Memory B cell (primary cell): ENCODE measurements at regions not wholly inside any gene's neighbourhood (a gene's known extent, or its start where the extent isn't known, plus 50 kb on each side); places are given as distances from the start of the nearest gene placed in this dataset.
A peak's percentile ranks its signal among the peaks of the same experiment; 100 is the strongest.
"Not testable (repeated sequence)": the region's sequence is repeated elsewhere in the genome, so short reads cannot be mapped to it uniquely, and the experiment has no call there.

Experiments
- ATAC-seq: fragments of 150-1000 bp; cut with Tn5 transposase; 2 replicates; pipeline ENCODE4 v1.10.0; 2021; ENCODE audit warnings: low read depth, mild to moderate bottlenecking, moderate library complexity
- DNase-seq, 2 donors: peaks; one replicate each; pipeline ENCODE4 v3.0.0; 2022; ENCODE audit warnings: low spot score in 2 of 2
- H3K27ac Mint-ChIP-seq: one replicate; pipeline ENCODE4 v1.8.0; 2022; ENCODE audit warnings: mild to moderate bottlenecking, moderate library complexity, mixed read lengths
- H3K27me3 Mint-ChIP-seq: one replicate; pipeline ENCODE4 v1.8.0; 2022; ENCODE audit warnings: mixed read lengths
- H3K36me3 Mint-ChIP-seq: one replicate; pipeline ENCODE4 v1.8.0; 2022; ENCODE audit warnings: mild to moderate bottlenecking, mixed read lengths
- H3K4me1 Mint-ChIP-seq: one replicate; pipeline ENCODE4 v1.8.0; 2022; ENCODE audit warnings: mixed read lengths
- H3K4me3 Mint-ChIP-seq: one replicate; pipeline ENCODE4 v1.8.0; 2022; ENCODE audit warnings: mild to moderate bottlenecking, moderate library complexity, mixed read lengths
- H3K9me3 Mint-ChIP-seq: one replicate; pipeline ENCODE4 v1.8.0; 2022; ENCODE audit warnings: mixed read lengths

- Mint-ChIP-seq H3K9me3 (no peaks in the 10 kb centered on the region), H3K4me3 (no peak overlapping the region), H3K4me1 (no peaks in the 10 kb centered on the region), H3K36me3 (no peaks in the 10 kb centered on the region), H3K27ac (no peak overlapping the region), H3K27me3 (peaks cover 4% of the 10 kb centered on the region)
- no peak for DNase-seq
- ATAC-seq = no peak
Observed at GRCh38 chr1:88549536-88549935, 134.5 kb upstream of the PKN2 start.

DNA sequence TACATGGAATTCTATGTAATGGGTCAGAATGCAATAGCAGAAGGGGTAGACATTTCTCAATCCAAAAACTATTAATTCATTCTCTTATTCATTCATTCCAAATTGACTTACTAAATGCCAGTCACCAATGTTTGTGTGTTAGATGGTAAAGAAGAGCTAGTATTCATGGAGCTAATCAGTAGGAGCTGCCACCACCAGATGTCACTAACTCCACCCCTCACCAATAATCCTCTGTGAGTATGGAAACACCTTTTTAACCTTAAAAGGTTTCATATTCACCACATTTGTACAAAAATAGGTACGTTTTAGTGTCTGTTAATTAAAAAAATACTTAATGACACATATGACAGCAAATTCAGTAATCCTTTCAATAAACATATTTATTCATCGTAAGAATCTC lies 131.8 kb upstream of the PKN2 start:
- DNase-seq (no peak), ATAC-seq (no peak)
- no peaks in the 10 kb centered on the region for H3K4me1 Mint-ChIP-seq
- H3K9me3 Mint-ChIP-seq = no peaks in the 10 kb centered on the region
- H3K27me3 Mint-ChIP-seq = peaks cover 3% of the 10 kb centered on the region
- H3K4me3 Mint-ChIP-seq = no peak overlapping the region
- no peaks in the 10 kb centered on the region for H3K36me3 Mint-ChIP-seq
- no peak overlapping the region for H3K27ac Mint-ChIP-seq

DNA sequence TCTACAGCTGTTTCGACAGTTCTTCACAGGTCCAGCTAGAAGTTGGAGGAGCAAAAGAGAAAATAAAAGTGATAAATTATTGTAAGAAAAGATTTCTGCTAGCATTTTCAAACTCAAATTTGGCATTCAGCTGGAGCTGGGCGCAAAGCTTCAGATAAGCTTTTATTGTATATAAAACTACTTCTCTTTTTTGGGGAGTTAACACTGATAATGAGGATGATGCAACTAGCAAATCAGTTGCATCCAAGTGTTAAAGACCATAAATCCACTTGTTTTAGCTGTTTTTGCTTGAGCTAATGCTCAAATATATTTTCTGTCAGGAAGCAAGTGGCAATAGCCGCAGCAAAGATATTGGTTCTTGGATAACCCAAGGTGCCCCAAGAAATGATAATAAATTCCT lies 127.1 kb upstream of the PKN2 start:
- ATAC-seq (no peak), DNase-seq (no peak)
- Mint-ChIP-seq H3K9me3 (no peaks in the 10 kb centered on the region), H3K4me1 (no peaks in the 10 kb centered on the region), H3K4me3 (no peak overlapping the region), H3K27ac (no peak overlapping the region), H3K36me3 (no peaks in the 10 kb centered on the region), H3K27me3 (peaks cover 5% of the 10 kb centered on the region)

DNA sequence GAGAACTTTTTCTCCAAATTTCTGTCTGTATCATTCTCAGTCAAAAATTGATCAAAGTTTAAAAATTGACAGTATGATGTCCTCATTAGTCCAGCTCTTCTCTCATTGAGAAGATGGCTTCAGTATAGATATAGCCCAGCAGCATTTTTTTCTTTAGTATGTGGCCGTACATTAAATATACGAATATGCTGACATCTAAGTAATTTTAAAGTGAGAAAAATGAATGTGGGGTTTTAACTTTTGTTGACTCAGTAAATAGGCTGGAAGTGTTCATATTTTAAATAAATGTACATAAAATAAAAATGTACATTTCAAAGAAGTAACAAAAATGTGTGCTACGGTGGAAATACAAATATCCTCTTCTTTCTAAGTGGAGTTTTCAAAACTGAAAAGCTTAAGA lies 123.5 kb upstream of the PKN2 start:
- ATAC-seq = no peak
- peaks cover 1% of the 10 kb centered on the region for H3K27me3 Mint-ChIP-seq
- DNase-seq = no peak
- H3K36me3 Mint-ChIP-seq = no peaks in the 10 kb centered on the region
- no peak overlapping the region for H3K4me3 Mint-ChIP-seq
- no peak overlapping the region for H3K27ac Mint-ChIP-seq
- H3K9me3 Mint-ChIP-seq = no peaks in the 10 kb centered on the region
- no peaks in the 10 kb centered on the region for H3K4me1 Mint-ChIP-seq

GRCh38 chr1:88562991-88563390 lies 121.1 kb upstream of the PKN2 start:
- Mint-ChIP-seq H3K4me3 (no peak overlapping the region), H3K9me3 (no peaks in the 10 kb centered on the region), H3K4me1 (no peaks in the 10 kb centered on the region), H3K36me3 (no peaks in the 10 kb centered on the region), H3K27me3 (peaks cover 1% of the 10 kb centered on the region), H3K27ac (no peak overlapping the region)
- DNase-seq (no peak), ATAC-seq (no peak)

- H3K36me3 Mint-ChIP-seq = no peaks in the 10 kb centered on the region
- H3K4me1 Mint-ChIP-seq = no peaks in the 10 kb centered on the region
- H3K9me3 Mint-ChIP-seq = no peaks in the 10 kb centered on the region
- ATAC-seq (no peak), DNase-seq (no peak)
- peaks cover 2% of the 10 kb centered on the region for H3K27me3 Mint-ChIP-seq
- no peak overlapping the region for H3K27ac Mint-ChIP-seq
- H3K4me3 Mint-ChIP-seq = no peak overlapping the region
Observed at GRCh38 chr1:88566615-88567387, 117.3 kb upstream of the PKN2 start.

GRCh38 chr1:88571506-88571905 lies 112.6 kb upstream of the PKN2 start:
- peaks cover 10% of the 10 kb centered on the region for H3K27me3 Mint-ChIP-seq
- H3K4me3 Mint-ChIP-seq = no peak overlapping the region
- no peaks in the 10 kb centered on the region for H3K4me1 Mint-ChIP-seq
- no peak overlapping the region for H3K27ac Mint-ChIP-seq
- DNase-seq (no peak), ATAC-seq (no peak)
- no peaks in the 10 kb centered on the region for H3K36me3 Mint-ChIP-seq
- H3K9me3 Mint-ChIP-seq = no peaks in the 10 kb centered on the region

- ATAC-seq (no peak), DNase-seq (no peak)
- Mint-ChIP-seq H3K27me3 (peaks cover 10% of the 10 kb centered on the region), H3K4me3 (no peak overlapping the region), H3K4me1 (no peaks in the 10 kb centered on the region), H3K9me3 (no peaks in the 10 kb centered on the region), H3K27ac (no peak overlapping the region), H3K36me3 (no peaks in the 10 kb centered on the region)
Observed at GRCh38 chr1:88579598-88579997, 104.5 kb upstream of the PKN2 start.

GRCh38 chr1:88581703-88582102 lies 102.4 kb upstream of the PKN2 start:
- no peak for DNase-seq
- no peak overlapping the region for H3K27ac Mint-ChIP-seq
- H3K4me3 Mint-ChIP-seq = no peak overlapping the region
- ATAC-seq = no peak
- H3K27me3 Mint-ChIP-seq = peaks cover 6% of the 10 kb centered on the region
- H3K36me3 Mint-ChIP-seq = no peaks in the 10 kb centered on the region
- H3K4me1 Mint-ChIP-seq = no peaks in the 10 kb centered on the region
- peaks cover 4% of the 10 kb centered on the region for H3K9me3 Mint-ChIP-seq

GRCh38 chr1:88593358-88593757 lies 90.7 kb upstream of the PKN2 start:
- no peak for DNase-seq
- Mint-ChIP-seq H3K4me1 (no peaks in the 10 kb centered on the region), H3K9me3 (peaks cover 8% of the 10 kb centered on the region), H3K27me3 (peaks cover 2% of the 10 kb centered on the region), H3K4me3 (no peak overlapping the region), H3K27ac (no peak overlapping the region), H3K36me3 (no peaks in the 10 kb centered on the region)
- no peak for ATAC-seq

GRCh38 chr1:88595355-88596002 lies 88.6 kb upstream of the PKN2 start:
- no peaks in the 10 kb centered on the region for H3K4me1 Mint-ChIP-seq
- H3K9me3 Mint-ChIP-seq = peaks cover 8% of the 10 kb centered on the region
- no peak overlapping the region for H3K27ac Mint-ChIP-seq
- peaks cover 2% of the 10 kb centered on the region for H3K27me3 Mint-ChIP-seq
- no peak overlapping the region for H3K4me3 Mint-ChIP-seq
- H3K36me3 Mint-ChIP-seq = no peaks in the 10 kb centered on the region
- ATAC-seq (peak; percentile 44), DNase-seq (peak in 1 of 2 donors; percentile 9)

DNA sequence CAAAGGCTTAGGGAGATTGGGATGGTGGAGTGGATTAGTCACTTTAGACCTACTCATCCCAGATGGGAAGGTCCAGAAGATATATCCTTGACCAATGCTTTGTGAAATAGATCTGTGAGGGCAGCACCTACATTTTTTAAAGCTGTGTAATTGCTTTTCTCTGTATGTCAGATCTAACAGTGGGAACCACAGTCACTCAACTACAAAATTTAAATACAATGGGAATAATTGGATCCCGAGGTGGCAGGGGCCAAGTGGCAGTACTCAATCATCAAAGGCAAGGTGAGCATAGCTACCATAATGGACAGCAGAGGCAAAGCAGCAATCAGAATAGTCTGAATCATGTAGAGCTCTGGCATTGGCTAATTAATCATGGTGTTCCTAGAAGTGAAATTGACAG lies 86.1 kb upstream of the PKN2 start:
- H3K4me1 Mint-ChIP-seq, H3K4me3 Mint-ChIP-seq, ATAC-seq, H3K36me3 Mint-ChIP-seq, H3K27ac Mint-ChIP-seq, H3K9me3 Mint-ChIP-seq, DNase-seq, H3K27me3 Mint-ChIP-seq: not testable (repeated sequence)

DNA sequence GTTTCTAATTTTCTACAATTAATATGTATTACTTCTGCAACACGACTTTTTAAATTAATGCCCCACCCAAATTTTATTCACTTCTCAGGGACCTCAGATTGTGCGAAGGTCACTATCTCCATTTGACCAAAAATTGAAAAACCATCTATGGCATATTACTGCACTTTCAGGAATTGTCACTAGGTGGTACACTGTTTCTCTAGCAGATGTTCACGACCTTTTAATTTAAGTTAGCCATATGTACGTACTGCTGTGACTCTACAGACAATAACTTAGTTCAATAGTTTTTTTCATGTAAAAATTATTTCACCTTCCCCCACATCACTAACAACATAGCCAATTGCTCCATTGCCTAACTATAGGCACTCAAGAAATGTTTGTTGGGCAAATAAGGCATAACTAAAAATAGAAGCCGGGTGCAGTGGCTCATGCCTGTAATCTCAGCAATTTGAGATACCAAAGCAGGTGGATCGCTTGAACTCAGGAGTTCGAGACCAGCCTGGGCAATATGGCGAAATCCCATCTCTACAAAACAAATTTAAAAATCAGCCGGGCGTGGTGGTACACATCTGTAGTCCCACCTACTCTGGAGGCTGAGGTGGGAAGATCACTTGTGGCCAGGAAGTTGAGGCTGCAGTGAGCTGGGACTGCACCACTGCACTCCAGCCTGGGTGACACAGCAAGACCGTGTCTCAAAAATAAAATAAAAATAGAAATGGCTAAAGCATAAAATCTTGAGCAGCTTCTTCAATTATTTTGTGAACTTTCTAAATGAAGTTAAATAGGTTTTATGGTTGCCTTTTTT lies 75.7 kb upstream of the PKN2 start:
- Mint-ChIP-seq H3K27me3 (peaks cover 4% of the 10 kb centered on the region), H3K4me3 (no peak overlapping the region), H3K9me3 (no peaks in the 10 kb centered on the region), H3K36me3 (no peaks in the 10 kb centered on the region), H3K4me1 (peaks cover 6% of the 10 kb centered on the region), H3K27ac (no peak overlapping the region)
- ATAC-seq (peak; percentile 58), DNase-seq (no peak)

DNA sequence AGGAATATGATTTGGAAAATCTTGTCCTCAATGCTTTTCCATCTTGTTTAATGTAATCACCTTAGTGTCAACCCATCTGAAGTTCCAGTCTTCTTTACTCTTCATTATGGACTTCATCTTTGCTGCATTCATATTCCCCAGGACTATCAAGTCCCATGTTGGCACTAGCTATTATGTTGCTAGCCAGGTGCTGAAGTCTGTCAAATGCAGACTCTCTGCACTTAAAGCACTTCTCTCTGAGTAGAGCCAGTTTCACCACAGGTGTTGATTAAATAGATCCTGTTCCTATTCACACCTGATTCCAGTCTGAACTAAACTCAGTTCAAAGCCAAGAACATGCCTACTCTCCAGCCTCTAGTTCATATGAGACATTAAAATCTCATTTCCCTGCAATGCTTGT lies 75.0 kb upstream of the PKN2 start:
- peaks cover 6% of the 10 kb centered on the region for H3K4me1 Mint-ChIP-seq
- DNase-seq (no peak), ATAC-seq (no peak)
- H3K9me3 Mint-ChIP-seq = no peaks in the 10 kb centered on the region
- H3K27ac Mint-ChIP-seq = no peak overlapping the region
- H3K36me3 Mint-ChIP-seq = no peaks in the 10 kb centered on the region
- peaks cover 5% of the 10 kb centered on the region for H3K27me3 Mint-ChIP-seq
- no peak overlapping the region for H3K4me3 Mint-ChIP-seq
